Panc1 (cell line): ENCODE measurements at regions not wholly inside any gene's neighbourhood (a gene's known extent, or its start where the extent isn't known, plus 50 kb on each side); places are given as distances from the start of the nearest gene placed in this dataset.

Experiments used
- ATAC-seq: fragments of 200-7000 bp; cut with Tn5 transposase; 2 replicates; pipeline ENCODE4 v1.9.1; 2020; ENCODE audit warnings: mild to moderate bottlenecking, moderate library complexity
- BruUV-seq: library from RNA; stranded (reverse); fragments of 400-500 nt; replicated peaks from 2 replicates; lab custom pipeline; 2021; lab: Mats Ljungman, UMichigan
- CTCF ChIA-PET: fragments of 300-600 bp; sonication (Branson Sonifier 250); formaldehyde crosslinking; loops from one replicate; lab custom pipeline; 2022; ENCODE audit warnings: antibody characterized with exemption; lab: Charles Lee
- POLR2A ChIA-PET: fragments of 300-600 bp; sonication (Branson Sonifier 250); formaldehyde crosslinking; loops from one replicate; lab custom pipeline; 2022; ENCODE audit warnings: antibody characterized with exemption; lab: Charles Lee
- DNase-seq: peaks from one replicate; pipeline ENCODE4 v3.0.0-alpha.2; 2010; ENCODE audit warnings: low read depth, low spot score
- H3K27ac ChIP-seq: 2 replicates; pipeline ENCODE4 v1.5.1; 2011; ENCODE audit warnings: mild to moderate bottlenecking, low read length, inconsistent platforms
- H3K27me3 ChIP-seq: fragments of 200-500 bp; sonication (Bioruptor generic); 2 replicates; pipeline ENCODE4 v1.6.0; 2014; ENCODE audit warnings: low read length, inconsistent platforms; ENCODE audit not compliant: control insufficient read depth, insufficient read depth
- H3K36me3 ChIP-seq: fragments of 200-500 bp; sonication (Bioruptor generic); 2 replicates; pipeline ENCODE4 v1.5.1; 2014; ENCODE audit warnings: inconsistent platforms, mild to moderate bottlenecking, low read length, moderate library complexity; ENCODE audit not compliant: control insufficient read depth, insufficient read depth
- H3K4me1 ChIP-seq: 2 replicates; pipeline ENCODE4 v1.5.1; 2011; ENCODE audit warnings: inconsistent platforms, mild to moderate bottlenecking, low read length, moderate library complexity; ENCODE audit not compliant: control insufficient read depth, insufficient read depth
- H3K4me3 ChIP-seq, 2 experiments: 2 replicates each; pipeline ENCODE4 v1.5.1; 2011 to 2012; ENCODE audit warnings: low read depth in 2 of 2, low read length in 2 of 2, mild to moderate bottlenecking in 2 of 2, inconsistent platforms in 1 of 2, moderate library complexity in 1 of 2
- H3K9me3 ChIP-seq: fragments of 200-500 bp; sonication (Bioruptor generic); 2 replicates; pipeline ENCODE4 v1.5.1; 2014; ENCODE audit warnings: low read depth, mild to moderate bottlenecking, inconsistent platforms, low read length, moderate library complexity; ENCODE audit not compliant: control insufficient read depth, insufficient read depth
- CTCF ChIP-seq: fragments of 450-650 bp; IDR thresholded peaks from 2 replicates; pipeline ENCODE4 v1.5.1; 2017; ENCODE audit warnings: mild to moderate bottlenecking
- POLR2AphosphoS5 ChIP-seq: IDR thresholded peaks from 2 replicates; pipeline ENCODE4 v1.6.1; 2012; ENCODE audit warnings: mild to moderate bottlenecking, low read depth, low read length, moderate library complexity
- REST ChIP-seq, 2 experiments: IDR thresholded peaks; 2 replicates each; pipeline ENCODE4 v1.6.1; 2011 to 2012; ENCODE audit warnings: low read depth in 2 of 2, control low read depth in 1 of 2, low read length in 1 of 2, mild to moderate bottlenecking in 1 of 2, moderate library complexity in 1 of 2; ENCODE audit not compliant: insufficient read depth in 1 of 2
- SIN3A ChIP-seq: IDR thresholded peaks from 2 replicates; pipeline ENCODE4 v1.6.1; 2012; ENCODE audit warnings: low read depth, mild to moderate bottlenecking, low read length, moderate library complexity, borderline replicate concordance; ENCODE audit not compliant: insufficient read depth
- TCF7L2 ChIP-seq: IDR thresholded peaks from 2 replicates; pipeline ENCODE4 v1.6.1; 2011; ENCODE audit warnings: mild to moderate bottlenecking, low read depth, low read length, inconsistent platforms
- in situ Hi-C: cut with HindIII; loops from 2 replicates; pipeline ENCODE4 v1.10.0; 2016; ENCODE audit warnings: low sequenced_read_pairs, low pct_unique_long_range_greater_than_20kb
- intact Hi-C: fragments of 100-400 bp; cut with micrococcal nuclease; formaldehyde crosslinking; loops from one replicate; pipeline ENCODE4 v1.10.0; 2022; ENCODE audit not compliant: unreplicated experiment

- H3K4me3 ChIP-seq = no peak overlapping the region
- in situ Hi-C loops (no loop called here), intact Hi-C loops (no loop called here)
- ATAC-seq = no peak
- ChIA-PET POLR2A (no interaction called here), CTCF (no interaction called here)
- DNase-seq = no peak
- no peaks in the 10 kb centered on the region for H3K36me3 ChIP-seq
- H3K27ac ChIP-seq = no peak overlapping the region
- H3K9me3 ChIP-seq = no peaks in the 10 kb centered on the region
- no peaks in the 10 kb centered on the region for H3K27me3 ChIP-seq
- BruUV-seq = no TSS peak
- no peaks in the 10 kb centered on the region for H3K4me1 ChIP-seq
- TF ChIP-seq CTCF (no peak), REST (IDR thresholded peaks at IDR 0.05; ENCODE audit: insufficient read depth in 1 of 2, low read depth in 2 of 2, low read length in 1 of 2) (no peak), SIN3A (no peak), POLR2AphosphoS5 (no peak), TCF7L2 (no peak)
Observed at GRCh38 chr20:39778847-39779604, 816.9 kb downstream of the DHX35 start.

GRCh38 chr20:39778431-39778830 lies 816.3 kb downstream of the DHX35 start:
- CTCF ChIA-PET = no interaction called here
- no peak overlapping the region for H3K4me3 ChIP-seq
- no peaks in the 10 kb centered on the region for H3K9me3 ChIP-seq
- TF ChIP-seq REST (IDR thresholded peaks at IDR 0.05; ENCODE audit: insufficient read depth in 1 of 2, low read depth in 2 of 2, low read length in 1 of 2) (no peak), TCF7L2 (no peak), CTCF (no peak), SIN3A (no peak), POLR2AphosphoS5 (no peak)
- BruUV-seq = no TSS peak
- ATAC-seq (no peak), DNase-seq (no peak)
- H3K27ac ChIP-seq = no peak overlapping the region
- H3K4me1 ChIP-seq = no peaks in the 10 kb centered on the region
- H3K27me3 ChIP-seq = no peaks in the 10 kb centered on the region
- no peaks in the 10 kb centered on the region for H3K36me3 ChIP-seq
- POLR2A ChIA-PET = no interaction called here
- intact Hi-C loops = no loop called here
- in situ Hi-C loops = no loop called here
